HG02938 (cell line): ENCODE measurements at regions not wholly inside any gene's neighbourhood (a gene's known extent, or its start where the extent isn't known, plus 50 kb on each side); places are given as distances from the start of the nearest gene placed in this dataset.

Experiments used
- ATAC-seq: cut with Tn5 transposase; IDR thresholded peaks from one replicate; pipeline ENCODE4 v1.9.1; 2021; ENCODE audit warnings: mild to moderate bottlenecking, moderate library complexity; ENCODE audit not compliant: unreplicated experiment

DNA sequence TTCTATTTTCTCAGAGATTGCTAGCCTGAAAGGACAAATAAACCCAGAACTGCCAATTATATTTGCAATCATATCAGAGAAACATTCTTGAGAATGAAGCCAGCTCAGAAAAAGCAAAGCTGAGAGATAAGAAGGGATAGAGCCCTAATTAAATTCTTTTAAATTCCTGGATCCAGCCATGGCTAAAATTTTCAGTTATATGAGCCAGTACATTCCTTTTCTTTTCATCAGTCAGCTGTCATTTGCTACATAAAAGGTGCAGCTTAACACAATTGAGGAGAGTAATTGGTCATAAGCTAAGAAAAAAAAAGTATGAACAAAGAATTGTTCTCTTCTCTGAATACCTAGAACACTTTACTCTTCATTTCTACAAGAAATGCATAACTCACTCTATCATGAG lies 303.5 kb upstream of the FIGN start:
- ATAC-seq, result no peak

DNA sequence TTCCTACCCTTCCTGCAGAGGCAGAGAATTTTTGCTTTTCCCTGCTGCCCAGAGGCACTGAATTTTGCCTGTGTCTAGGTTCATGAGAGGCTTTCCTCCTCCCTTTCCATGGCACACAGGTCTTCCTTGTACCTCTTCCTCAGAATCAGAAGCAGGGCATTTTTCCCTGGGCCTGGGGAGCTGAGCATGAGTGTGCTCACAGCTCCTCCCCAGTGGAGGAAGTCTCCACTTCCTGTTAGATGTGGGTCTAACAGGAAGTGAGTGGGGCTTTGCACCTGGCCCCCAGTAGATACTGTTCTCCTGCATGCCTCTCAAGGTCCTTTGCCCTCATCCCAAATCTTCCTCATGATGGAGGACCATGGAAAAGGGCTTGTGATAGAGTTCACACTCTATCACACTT lies 297.2 kb upstream of the FIGN start:
- ATAC-seq, result no peak

DNA sequence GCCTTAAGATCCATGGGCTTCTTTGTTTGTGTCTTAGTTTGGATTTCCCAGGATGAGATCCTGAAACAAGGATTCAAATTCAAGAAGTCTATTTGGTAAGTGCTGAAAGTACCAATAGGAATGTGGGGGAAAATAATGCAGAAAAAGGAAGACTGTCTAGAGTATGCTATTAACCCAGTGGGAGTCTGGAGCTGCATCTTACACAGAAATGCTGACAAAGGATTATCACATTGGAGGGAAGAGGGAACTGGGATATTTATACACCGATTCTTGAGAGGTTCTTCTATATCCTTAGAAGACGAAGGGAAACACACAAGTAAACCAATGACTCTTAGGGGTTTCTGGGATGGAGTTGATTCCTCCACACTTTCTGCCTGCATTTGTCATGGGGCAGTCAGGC lies 294.8 kb upstream of the FIGN start:
- no peak for ATAC-seq

DNA sequence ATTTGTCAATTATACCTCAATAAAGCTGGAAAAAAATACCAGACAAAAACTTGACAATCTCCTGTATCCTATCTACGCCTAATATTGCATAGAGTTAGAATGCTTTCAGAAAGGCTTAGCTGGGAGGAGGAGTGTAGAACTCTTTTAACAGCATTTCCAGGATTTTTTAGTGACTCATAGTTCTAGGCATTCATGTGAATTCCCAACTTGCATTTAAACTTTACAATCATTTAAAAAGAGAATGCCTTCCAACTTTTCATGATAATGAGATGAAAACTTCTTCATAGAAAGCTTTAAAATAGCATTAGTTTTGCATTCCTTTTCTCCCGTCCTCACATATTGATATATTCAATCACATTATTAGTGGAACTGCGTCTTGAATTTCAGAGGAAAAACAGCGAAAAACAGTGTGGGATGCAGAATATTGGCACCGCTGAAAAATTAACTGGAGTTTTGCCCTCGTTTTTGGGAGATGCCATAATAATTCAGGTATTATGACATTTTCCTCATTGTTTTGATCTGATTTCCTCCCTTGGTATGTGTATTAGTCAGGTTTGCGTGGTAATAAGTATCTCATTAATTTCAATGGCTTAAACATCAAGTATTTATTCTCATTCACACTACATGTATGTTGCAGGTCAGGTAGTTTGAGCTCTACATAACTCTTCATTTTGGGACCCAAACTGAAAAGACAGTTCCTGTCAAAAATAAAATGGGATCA lies 293.2 kb upstream of the FIGN start:
- ATAC-seq, result no peak

DNA sequence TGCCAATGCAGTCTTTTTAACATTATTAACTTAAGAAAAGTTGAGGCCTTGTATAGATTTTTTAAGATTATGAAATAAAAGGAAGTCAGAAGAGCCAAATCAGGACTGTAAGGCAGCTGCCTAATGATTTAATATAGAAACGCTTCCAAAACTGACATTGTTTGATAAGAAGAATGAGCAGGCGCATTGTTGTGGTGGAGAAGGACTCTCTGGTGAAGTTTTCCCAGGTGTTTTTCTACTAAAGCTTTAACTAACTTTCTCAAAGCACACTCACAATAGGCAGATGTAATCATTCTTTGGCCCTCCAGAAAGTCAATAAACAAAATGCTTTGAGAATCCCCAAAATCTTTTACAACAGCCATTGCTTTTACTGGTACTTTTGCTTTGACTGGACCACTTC lies 288.6 kb upstream of the FIGN start:
- ATAC-seq, result no peak

DNA sequence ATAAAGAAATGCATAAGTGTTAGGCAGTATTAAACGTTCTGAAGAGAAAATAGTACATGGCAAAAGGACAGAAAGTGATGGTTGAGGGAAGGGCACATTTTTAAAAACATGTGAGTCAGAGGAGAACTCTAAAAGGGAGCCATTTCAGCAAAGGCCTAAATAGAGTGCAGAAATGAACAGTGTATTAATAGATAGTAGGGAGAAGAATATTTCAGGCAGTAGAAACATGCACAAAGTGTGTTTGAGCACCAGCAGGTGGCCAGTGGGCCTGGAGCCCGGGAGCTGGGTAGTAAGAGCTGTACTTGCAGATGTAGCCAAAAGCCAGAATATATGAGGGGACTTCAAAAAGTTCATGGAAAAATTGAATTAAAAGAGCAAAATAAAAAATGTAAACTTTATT lies 288.1 kb upstream of the FIGN start:
- ATAC-seq, result no peak

DNA sequence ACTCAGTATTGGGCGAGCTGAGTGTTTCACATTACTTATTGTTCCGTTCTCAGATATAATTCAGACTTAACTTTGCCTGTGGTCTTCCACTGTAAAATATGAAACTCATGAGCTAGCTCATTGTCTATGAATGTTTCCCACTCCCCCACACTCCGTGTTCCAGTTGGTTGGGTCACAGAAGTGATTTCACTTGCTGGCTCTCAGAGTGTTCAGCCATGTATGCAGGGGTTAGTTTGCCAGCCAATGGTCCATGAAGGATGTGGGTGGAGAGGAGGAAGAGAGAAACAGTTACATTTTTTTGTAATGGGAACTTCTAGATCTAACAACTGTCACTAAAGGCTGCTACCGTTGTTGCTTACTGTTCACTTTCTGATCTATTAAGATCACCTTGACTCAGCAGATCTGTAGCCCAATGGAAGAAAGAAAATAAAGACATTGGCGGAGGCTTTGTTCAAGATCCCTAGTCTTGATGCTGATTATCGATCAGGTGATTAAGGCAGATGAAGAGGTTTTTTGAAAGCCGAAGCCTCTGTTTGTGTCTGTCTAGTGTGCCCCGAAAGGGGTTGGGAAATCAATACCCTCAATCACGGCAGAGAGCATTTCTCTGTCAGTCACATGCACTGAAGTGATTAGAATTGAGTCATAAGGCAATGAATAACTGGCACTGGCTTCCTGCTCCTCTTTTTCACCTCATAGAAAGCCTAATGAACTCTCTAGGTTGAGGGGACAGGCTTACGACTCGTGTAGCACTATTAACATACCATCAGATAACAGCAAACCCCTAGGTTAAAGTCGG lies 279.7 kb upstream of the FIGN start:
- peak; percentile 96 for ATAC-seq

DNA sequence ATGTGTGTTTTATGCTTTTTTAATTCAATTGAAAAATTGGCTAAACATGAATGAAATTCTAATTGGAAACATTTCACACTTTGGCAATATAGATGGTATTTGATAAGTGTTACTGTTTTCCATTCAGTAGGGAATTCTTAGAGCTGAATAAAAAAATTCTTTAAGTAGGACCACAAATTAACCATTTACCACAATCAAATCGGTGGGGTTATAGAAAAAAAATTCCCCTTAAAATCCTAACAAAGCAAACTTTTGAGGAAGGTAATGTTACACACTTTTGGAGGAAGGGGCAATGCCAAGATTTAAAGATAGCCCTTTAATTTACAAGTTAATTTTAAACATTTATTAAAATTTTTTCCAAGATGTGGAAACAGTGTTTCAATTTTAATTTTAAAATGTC lies 279.0 kb upstream of the FIGN start:
- ATAC-seq, result no peak

DNA sequence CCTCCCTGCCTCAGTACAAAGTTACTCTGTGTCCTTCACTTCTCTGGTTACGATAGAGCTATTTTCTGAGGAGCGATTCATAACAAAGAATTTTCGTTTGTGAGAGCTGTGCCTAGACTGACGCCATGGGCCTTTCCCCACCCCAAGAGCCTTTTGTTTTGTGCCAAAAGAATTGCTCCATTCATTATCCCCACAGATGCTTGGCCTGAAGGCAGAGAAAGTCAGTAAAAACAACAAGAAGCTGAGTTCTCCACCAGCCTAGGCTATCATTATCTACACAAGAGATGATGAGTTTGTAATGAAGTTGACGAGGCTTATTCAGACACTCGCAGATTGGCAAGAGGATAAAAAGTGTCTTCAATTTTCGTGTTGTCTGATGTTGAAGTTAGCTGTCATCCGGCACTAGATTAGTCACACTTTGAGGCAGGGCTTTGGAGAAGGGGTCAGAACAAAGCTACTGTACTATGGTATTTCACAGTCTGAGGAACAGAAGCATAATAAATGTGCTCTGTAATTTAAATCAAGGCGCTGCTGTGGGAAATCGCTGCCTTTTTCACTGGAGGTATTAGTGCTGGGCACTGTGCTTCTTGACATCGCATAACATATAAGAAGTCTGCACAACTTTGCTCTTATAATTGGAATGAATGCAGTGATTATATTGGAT lies 278.4 kb upstream of the FIGN start:
- ATAC-seq, result no peak

DNA sequence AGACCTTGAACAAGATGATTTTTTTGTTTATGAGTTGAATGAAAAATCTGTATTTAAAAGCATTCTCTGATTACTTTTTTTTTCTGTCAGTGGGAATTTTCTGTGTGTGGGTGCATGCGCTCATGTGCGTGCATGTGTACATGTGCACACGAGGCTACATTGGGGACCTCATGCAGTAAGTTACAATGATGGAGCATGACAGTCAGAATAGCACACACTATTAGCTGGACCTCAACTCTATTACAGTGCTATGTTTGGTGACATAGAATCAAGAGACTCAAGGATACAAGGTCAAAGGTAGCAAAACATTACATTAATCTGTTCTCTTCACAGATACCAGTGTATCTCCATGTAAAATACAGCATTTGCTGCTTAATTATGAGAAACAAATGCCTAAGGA lies 276.8 kb upstream of the FIGN start:
- no peak for ATAC-seq

DNA sequence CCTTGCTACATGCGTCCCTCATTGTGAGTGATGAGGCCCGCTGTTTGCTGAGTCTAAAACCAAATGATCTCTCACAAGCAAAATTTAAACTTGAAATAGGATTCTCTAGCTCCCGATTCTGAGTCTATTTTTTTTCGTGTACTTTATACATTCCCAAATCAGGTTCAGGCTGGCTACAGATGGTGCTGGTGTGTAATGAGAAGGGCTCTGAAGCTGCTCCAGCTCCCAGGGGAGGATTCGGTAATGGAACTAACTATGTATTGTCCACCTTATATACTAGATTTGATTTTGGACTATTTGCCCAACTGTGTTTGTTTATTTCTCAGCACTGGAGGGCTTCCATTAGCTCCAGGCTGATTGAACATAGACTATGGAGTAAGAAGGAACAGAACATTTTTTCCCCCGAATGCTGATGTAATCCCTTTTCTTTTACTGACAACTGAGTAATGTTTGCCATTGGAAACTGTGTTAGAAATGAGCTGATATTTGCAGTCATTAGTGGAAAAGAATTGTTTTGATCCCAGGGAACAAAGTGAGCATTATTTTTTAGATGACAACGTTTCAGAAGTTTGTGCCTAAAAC lies 274.0 kb upstream of the FIGN start:
- ATAC-seq, result no peak

DNA sequence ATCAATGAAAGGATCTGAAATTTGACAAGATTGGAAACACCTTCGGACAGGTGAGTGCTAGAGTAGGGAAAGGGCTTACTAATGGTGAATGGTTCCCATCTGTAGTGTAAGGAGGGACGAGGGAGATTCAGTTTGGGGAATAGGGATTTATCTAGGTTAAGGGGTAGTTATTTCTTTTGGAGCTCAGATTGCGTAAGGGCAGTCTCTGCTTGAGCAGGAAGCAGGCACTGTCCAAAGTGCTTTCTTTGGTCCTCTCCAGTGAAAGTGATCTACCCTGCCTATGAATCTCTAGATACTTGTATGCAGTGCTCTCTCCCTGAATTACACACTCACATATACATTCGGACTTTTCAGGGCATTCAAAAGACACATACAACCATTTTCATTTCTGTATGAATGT lies 272.9 kb upstream of the FIGN start:
- no peak for ATAC-seq

DNA sequence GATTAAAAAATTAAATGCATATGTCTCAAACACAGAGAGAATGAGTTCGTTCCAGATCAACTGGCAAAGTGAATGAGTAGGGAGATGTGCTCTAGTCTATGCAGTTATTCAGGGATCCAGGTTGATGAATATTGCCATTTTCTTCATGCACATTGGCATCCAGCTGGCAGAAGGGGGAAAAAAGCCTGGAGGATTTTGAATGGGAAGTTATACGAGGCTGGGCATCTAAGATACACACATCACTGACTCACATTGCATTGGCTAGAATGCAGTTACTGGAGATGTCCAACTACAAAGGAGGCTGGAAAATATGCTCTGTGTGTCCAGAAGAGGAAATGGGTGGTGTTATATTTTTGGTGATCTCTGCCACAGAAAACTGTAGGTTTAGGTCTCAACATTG lies 270.9 kb upstream of the FIGN start:
- no peak for ATAC-seq

DNA sequence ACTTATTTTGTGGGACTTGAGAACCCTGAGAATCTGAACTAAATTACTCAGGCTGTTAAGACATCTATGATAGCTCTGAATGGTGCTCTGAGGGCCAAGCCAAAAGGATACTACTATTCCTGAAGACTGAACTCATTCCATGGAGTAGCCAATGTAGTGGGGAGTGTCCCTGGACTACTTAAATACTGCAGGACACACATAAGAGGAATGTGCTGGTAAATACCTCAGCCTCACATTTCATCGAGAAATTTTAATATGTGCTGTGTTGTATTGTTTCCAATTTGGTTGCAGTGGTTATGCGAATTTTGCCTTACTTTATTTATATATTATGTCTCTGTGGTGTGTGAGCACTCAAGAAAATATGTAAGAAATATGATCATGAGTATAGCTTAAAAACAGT lies 264.4 kb upstream of the FIGN start:
- ATAC-seq, result no peak

DNA sequence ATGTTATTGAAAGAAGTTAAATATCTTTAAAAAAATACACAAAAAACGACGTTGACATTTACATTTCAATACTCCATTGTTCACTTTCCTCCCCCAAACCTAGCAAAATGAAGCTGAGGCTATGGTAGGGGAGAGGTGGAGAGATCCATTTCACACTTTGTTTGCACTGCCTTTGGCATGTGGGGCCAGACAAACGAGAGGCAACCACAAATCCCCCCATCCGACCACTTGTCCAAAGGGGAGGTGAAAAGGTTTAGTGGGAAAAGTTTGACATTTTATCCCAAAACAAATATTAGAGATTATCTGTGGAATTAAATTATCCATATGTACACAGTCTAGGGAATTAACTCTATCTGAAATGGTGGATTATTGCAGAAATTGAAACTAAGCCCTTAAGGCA lies 261.7 kb upstream of the FIGN start:
- ATAC-seq, result no peak

DNA sequence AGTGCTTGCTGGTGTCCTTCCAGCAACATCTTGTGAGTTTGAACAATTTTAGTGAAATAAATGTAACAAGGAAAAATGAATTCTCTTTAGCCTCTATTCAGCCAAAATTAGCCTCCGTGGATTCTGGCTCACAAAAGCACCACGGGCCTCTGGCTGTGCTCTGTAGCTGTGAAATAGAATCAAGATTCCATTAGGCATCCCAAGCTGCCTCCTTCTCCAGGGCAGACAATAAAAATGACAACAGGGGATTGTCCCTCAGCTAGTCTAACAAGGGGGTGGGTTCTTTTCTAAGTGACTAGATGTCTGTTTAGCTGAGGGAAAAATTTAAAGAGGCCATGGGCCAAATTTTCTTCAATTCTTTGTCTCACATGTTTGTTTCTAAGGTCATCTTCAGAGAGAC lies 254.7 kb upstream of the FIGN start:
- no peak for ATAC-seq

DNA sequence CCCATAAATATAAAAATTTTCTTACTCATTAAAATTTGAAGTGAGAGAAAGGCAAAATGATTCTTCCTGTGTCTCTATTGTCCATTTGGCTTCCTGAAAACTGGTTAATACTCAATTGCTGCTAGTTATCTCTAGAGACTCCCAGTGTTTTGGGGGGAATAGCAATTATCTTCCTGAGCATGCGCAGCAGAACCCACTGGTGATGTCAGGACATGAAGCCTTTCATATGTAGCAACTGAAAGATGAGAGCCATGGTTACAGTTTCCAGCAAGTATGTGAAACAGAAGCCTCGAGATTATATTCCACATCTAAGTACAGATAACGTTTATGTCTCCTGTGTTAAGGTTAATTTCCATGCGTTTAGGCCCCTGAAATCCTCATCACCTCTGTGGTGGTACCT lies 254.3 kb upstream of the FIGN start:
- no peak for ATAC-seq

DNA sequence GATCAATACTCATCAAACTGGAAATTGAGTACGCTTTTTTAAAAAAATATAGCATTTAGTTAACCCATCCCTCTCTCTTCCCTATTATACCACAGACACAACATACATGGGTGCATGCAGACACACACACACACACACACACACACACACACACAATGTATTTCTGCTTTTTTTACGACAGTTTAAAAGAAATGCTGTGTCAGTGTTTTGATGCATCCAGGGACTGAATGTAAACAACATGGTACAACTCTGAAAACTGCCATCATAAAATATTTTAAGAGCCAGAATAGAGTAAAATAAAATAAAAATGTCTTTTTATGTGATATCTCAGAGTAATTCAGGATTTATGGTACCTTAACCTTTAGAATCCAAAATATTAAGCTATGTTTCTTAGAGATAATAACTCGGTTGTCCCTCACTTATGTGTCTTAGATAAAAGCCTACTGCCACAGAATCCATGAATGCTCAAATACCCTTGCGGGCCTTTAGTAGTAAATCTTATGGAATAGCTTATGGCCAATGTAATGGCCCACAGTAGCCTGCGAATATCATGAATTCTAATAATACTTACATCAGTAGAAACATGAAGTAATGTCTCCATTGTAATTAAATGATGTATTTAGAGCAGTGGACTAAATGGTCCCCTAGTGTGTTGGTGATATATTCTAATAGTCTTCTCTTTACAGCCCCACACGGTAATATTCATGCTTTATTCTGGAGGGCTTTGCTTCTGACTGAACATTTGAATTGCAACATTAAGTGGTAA lies 251.6 kb upstream of the FIGN start:
- ATAC-seq, result no peak

DNA sequence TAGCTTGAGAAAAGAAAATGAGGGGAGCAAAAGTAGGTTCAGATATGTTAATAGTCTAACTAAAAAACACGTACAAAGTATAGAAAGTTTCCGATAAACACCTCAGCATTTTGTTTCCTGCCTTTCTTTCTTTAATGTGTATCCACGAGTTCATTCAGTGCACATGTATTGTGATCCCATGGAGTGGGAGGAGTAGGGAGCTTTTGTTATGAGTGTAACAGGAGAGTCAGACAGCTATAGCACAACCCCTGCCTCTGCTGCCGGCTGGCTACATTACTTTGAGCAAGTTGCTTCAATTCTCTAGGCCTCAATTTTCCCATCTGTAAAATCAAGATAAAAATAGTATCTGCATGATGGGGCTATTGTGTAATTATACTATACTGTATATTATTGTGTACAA lies 249.2 kb upstream of the FIGN start:
- no peak for ATAC-seq

DNA sequence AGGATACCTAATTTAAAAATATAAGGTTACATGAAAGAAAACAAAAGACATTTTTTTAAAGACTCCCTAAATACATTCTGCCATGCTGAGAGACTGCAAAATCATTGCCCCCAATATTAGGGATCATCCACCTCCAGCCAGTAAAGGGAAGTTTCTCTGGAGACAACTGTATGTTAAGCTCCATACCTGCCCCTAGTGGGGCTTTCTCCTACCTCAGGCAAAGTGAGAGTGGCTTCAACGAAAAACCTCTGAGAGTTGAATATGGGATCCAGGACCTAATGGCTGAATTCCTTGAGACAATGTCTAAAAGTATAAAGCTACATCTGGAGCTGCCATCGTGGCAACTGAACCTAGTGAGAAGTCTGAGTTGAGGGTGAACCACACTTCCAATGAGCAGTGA lies 248.1 kb upstream of the FIGN start:
- ATAC-seq, result no peak

DNA sequence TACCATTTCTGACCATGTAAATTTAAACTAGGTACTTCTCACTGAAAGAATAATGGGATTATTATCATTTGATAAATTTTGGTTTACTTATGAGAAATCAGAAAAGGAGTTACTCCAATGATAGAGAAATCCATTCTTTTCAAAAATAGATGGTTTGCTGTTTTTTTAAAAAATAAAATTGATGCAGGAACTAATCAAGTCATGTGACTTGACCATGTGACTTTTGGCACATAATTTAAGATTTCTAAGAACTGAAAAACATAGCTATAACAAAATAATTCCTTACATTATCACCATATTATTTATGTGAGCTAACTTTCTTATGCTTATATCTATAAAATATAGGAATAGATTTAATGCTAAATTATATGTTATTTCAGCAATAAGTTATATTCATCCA lies 247.1 kb upstream of the FIGN start:
- no peak for ATAC-seq
